GM12892 (cell line): ENCODE measurements at regions not wholly inside any gene's neighbourhood (a gene's known extent, or its start where the extent isn't known, plus 50 kb on each side); places are given as distances from the start of the nearest gene placed in this dataset.

Experiments
- POLR2A ChIP-seq: IDR thresholded peaks from 2 replicates; pipeline ENCODE4 v1.6.1; 2011; ENCODE audit warnings: low read depth, low read length, control low read depth
- POLR2AphosphoS5 ChIP-seq: IDR thresholded peaks from 2 replicates; pipeline ENCODE4 v1.6.1; 2011; ENCODE audit warnings: low read depth, low read length, control low read depth
- TAF1 ChIP-seq: IDR thresholded peaks from 2 replicates; pipeline ENCODE4 v1.6.1; 2011; ENCODE audit warnings: low read depth, mild to moderate bottlenecking, control low read depth, low read length, borderline replicate concordance

DNA sequence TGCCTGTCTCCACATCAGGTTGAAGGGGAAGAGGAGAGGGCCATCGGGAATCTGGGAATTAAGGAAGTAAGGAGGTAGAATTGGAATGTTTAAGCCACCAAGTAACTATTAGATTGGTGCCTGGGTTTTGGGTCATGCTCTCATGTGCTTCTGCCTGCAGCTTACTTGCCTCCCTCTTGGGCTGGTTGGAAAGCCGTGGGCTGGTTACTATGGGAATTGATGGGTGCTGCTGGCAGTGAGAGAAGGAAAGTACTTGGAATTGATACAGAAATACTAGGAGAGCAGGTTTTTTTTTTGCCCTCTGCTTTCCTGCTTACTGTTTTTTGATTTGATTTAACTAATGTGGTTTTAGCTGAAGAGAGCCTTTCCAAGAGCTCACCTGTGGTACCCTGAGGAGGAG is 493.5 kb upstream of the RGS6 start:
- TF ChIP-seq POLR2A = no peak
- TF ChIP-seq TAF1 = no peak
- no peak for TF ChIP-seq POLR2AphosphoS5
